HG02970 (cell line): ENCODE measurements at regions not wholly inside any gene's neighbourhood (a gene's known extent, or its start where the extent isn't known, plus 50 kb on each side); places are given as distances from the start of the nearest gene placed in this dataset.
"Not testable (repeated sequence)": the region's sequence is repeated elsewhere in the genome, so short reads cannot be mapped to it uniquely, and the experiment has no call there.

Experiments
- ATAC-seq: cut with Tn5 transposase; IDR thresholded peaks from one replicate; pipeline ENCODE4 v1.9.1; 2021; ENCODE audit warnings: mild to moderate bottlenecking, moderate library complexity, moderate number of reproducible peaks; ENCODE audit not compliant: unreplicated experiment, low FRiP score

DNA sequence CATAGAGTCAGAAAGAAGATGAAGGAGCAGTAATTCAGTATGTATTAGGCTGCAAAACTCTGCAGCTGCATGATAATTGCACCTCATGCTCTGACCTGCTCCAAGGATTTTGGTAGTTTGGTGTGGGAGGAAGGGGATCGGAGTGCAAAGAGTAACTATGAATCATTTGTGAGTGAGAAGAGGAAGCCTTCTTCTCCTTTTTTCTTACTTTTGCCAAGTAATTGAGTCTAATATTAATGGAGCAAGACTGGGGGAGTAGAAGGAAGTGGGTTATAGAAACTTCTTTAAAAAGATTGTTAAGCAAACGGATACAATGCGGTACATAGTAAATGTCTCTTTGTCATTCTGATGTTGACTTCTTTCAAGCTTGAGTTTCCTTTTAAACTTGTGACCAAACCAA, 276.5 kb downstream of the EDEM1 start:
- no peak for ATAC-seq

GRCh38 chr3:5464649-5465048, 277.1 kb downstream of the EDEM1 start:
- no peak for ATAC-seq

GRCh38 chr3:5465183-5465582, 277.7 kb downstream of the EDEM1 start:
- ATAC-seq = no peak

DNA sequence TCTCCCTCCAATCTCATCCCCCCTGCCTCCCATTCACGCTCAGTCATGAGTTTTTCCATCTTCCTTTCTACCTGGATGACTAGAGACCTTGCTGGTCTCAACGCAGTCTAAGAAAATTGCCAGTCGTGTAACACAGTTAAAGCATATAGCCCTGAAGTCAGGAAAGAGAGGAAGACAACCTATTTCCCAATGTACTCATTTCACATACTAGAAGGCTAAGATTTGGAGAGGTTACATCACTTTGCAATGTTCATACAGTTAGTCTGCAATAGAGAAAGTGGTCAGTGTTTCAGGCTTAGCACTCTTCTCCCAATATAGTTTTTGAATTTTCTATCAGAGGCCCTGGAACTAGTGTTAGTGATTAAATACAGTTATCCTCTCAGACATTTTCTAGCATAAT, 278.6 kb downstream of the EDEM1 start:
- ATAC-seq = no peak

DNA sequence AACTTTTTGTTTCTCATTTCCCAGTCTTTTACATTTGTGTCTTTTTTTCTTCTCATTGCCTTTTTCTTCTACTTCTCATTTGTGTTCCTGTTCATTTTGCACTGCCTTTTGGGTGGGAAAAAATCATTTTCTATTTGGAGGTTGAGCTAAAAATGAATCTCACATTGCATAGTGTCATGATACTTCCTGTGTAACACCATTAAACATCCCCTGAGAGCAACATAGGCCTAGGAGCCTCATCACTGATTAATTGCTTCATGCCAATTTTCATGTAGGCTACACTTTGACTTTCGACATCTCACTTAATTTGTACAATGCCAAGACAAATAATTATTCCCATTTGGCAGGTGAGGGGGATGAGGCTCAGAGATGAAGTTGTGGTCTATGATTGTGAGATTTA, 279.2 kb downstream of the EDEM1 start:
- ATAC-seq = no peak

- ATAC-seq = no peak
Measured at GRCh38 chr3:5473471-5473870, 286.0 kb downstream of the EDEM1 start.

- ATAC-seq = no peak
Measured at GRCh38 chr3:5476403-5476802, 288.9 kb downstream of the EDEM1 start.

GRCh38 chr3:5479229-5479799, 291.8 kb downstream of the EDEM1 start:
- no peak for ATAC-seq

GRCh38 chr3:5480190-5480589, 292.7 kb downstream of the EDEM1 start:
- no peak for ATAC-seq

GRCh38 chr3:5485427-5485826, 297.9 kb downstream of the EDEM1 start:
- ATAC-seq = no peak

DNA sequence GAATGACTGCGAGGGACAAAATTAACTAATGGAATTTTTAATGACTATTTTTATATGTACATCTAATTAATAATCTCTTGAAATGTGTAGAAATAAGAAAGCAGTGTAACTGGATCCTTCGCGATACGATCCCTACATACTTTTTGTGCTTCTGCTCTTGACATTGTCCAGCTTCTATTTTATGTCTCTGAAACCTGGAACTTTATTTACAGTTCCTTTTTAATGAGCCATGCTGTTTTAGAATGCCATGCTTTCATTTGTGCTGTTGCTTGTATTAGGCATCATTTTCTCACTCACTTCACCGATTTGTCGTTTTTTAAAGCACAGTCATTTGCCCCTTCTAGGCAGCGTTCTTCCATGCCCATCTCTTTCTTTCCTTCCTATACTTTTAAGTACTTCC, 301.3 kb downstream of the EDEM1 start:
- no peak for ATAC-seq

DNA sequence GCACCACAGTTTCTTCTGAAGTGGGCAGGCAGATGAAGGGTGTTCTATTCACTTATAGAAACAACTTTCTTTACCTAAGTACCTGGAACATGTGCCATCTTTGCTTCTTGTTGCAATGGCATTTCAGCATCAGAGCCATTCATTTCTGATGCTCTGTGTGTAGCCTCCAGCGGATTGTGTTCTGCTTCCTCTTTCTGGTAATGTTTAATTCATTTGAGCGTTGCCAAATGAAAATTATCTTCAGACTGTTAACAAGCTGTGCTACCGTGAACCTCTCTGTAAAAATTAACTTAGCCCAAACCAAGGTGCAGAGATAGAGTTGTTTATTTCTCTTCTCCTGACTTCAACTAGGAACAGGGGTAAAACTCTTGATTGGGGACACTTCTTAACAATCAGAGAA, 302.0 kb downstream of the EDEM1 start:
- ATAC-seq = no peak

GRCh38 chr3:5494905-5495519, 307.5 kb downstream of the EDEM1 start:
- ATAC-seq = no peak

- ATAC-seq = no peak
Measured at GRCh38 chr3:5497497-5497896, 310.0 kb downstream of the EDEM1 start.

DNA sequence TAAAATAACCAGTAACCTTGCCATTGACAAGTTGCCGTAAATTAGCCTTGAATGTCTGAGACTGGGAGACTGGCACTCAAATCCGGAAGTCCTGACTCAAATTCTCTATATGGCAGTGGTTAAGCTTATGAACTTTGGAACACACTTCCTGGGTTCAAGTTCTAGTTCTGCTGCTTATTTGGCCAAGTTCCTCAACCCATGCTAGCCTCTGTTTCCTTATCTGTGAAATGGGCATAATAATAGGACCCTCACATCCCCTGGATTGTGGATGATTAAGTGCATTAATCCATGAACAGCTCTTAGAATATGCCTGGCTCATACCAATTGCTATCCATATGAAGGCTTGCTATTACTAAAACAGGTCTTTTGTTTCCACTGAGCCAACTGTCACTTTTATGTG, 311.5 kb downstream of the EDEM1 start:
- ATAC-seq = peak; percentile 29

- ATAC-seq = peak; percentile 93
Measured at GRCh38 chr3:5499404-5499803, 311.9 kb downstream of the EDEM1 start.

DNA sequence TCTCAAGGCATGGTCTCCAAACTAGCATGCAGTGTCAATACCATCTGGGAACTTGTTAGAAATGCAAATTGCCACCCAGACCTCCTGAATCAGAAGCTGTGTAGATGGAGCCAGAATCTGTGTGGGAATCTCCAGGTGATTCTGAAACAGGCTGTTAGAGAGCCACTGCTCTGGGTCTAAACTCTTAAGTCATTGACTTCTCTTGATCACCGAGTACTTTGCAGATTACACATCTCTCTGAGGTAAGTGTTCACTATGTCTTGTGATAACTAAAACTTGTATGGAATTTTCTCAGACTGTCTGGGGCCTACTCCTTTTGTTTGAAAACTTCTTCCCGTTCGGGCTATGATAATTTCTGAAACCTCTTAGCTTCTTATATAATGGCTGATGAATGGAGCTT, 315.6 kb downstream of the EDEM1 start:
- ATAC-seq = no peak

DNA sequence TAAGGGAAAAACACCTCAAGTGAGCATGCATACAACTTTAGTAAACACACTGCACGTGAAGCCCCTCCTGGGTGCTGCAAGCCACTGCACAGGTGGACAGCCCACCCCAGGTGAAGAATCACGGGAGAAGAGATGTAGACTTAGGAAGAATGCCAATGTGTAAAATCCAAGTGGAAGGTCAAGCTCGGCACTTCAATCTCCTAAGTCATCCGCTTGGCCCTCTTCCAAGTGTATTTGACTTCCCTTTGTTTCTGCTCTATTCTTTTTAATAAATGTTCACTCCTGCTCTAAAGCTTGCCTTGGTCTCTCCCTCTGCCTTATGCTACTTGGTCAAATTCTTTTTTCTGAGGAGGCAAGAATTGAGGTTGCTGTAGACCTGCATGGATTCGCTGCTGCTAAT, 316.6 kb downstream of the EDEM1 start:
- no peak for ATAC-seq

DNA sequence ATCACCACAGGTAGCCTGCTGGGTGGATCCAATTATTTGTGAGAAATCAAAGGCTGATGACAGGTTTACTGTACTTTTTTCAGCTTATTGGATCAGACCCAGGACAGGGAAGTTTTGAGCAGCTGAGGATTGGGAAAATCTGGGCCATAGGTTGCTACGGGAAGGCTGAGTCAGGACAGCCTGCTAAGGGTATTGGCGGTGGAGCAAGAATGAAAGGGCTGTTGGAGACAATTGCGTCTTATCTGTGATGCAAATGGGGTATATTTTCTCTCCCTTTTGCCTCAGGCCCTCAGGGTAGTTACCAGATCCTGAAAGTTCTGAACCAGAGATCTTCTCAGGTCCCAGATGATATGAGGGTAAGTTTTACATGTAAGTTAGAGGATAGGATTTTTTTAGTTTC, 317.7 kb downstream of the EDEM1 start:
- ATAC-seq = no peak

DNA sequence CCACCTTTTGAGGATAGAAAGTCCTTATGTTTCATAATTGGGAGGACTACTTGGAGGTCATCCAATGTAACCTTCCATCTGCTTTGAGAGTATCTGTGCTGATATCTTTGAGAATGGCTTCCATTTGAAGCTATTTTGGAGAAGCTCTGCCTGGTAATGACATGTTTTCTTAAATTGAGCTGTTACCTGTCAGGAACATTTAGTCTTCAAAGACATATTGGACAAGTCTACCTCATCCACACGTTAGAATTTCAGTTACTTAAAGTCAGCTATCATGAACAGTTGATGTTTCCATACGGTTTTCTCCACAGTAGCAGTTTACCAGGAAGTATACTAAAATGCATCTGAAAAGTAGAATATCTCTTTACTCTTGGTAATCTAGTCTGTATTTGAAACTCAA, 318.5 kb downstream of the EDEM1 start:
- ATAC-seq = no peak

DNA sequence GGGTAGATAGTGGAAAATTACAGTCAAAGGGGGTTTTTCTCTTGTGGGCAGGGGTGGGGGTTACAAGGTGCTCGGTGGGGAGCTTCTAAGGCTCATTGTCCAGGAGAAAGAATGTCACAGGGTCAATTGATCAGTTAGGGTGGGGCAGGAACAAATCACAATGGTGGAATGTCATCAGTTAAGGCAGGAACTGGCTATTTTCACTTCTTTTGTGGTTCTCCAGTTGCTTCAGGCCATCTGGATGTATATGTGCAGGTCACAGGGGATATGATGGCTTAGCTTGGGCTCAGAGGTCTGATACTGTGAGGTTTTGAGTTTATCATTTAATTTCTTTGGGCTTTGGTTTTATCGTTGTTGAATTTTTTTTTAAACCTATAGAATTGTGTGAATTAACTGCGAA, 321.4 kb downstream of the EDEM1 start:
- ATAC-seq = not testable (repeated sequence)

DNA sequence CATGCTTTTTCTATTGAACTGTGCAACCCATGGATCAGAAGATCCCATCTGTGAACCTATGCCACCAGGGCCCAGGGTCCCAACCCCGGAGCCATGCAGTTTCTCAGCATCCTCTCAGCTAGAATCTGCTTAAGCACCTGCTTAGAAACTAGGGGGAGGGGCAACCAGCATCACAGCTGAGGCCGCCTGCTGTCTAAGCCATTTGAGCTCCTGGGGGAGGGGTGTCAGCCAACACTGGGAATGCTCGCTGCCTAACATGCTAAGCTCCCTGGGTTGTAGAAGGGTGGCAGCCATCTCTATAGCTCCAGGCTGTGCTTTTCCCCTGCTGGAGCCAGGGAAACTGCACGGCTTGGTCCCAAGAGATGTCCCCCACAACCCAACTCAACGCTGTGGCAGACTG, 322.8 kb downstream of the EDEM1 start:
- ATAC-seq = no peak

GRCh38 chr3:5517921-5518320, 330.4 kb downstream of the EDEM1 start:
- ATAC-seq = no peak
